H1 (cell line): ENCODE measurements at regions not wholly inside any gene's neighbourhood (a gene's known extent, or its start where the extent isn't known, plus 50 kb on each side); places are given as distances from the start of the nearest gene placed in this dataset.

Experiments
- CTCF ChIA-PET: fragments of 300-600 bp; sonication (Branson Sonifier 250); formaldehyde crosslinking; loops from one replicate; lab custom pipeline; 2021; ENCODE audit not compliant: partially characterized antibody; lab: Charles Lee
- POLR2A ChIA-PET: fragments of 300-600 bp; sonication (Branson Sonifier 250); formaldehyde crosslinking; loops from one replicate; lab custom pipeline; 2021; ENCODE audit warnings: inconsistent platforms; ENCODE audit not compliant: partially characterized antibody; lab: Charles Lee
- DNase-seq, 2 experiments: peaks; one replicate each; pipeline versions ENCODE4 v3.0.0 to v3.0.0-alpha.2; 2010 to 2022; ENCODE audit warnings: low spot score in 2 of 2, low read depth in 1 of 2, mixed read lengths in 1 of 2
- FAIRE-seq: peaks from 2 replicates; lab custom pipeline; 2011; peaks lifted over from hg19 to GRCh38; lab: Jason Lieb, UNC
- H2AFZ ChIP-seq: 2 replicates; pipeline ENCODE4 v1.8.1; 2012; ENCODE audit warnings: low read length, inconsistent platforms
- H2AK5ac ChIP-seq: 2 replicates; pipeline ENCODE4 v1.6.1; 2013; ENCODE audit warnings: low read depth, low read length
- H2BK120ac ChIP-seq: replicated peaks from 2 replicates; pipeline ENCODE3; 2013; ENCODE audit warnings: low read depth, low read length, inconsistent platforms
- H2BK12ac ChIP-seq: 2 replicates; pipeline ENCODE4 v1.6.1; 2013; ENCODE audit warnings: low read depth, low read length
- H2BK15ac ChIP-seq: 2 replicates; pipeline ENCODE4 v1.6.1; 2013; ENCODE audit warnings: low read length
- H2BK20ac ChIP-seq: 2 replicates; pipeline ENCODE4 v1.6.1; 2013; ENCODE audit warnings: low read length
- H2BK5ac ChIP-seq: 2 replicates; pipeline ENCODE4 v1.6.1; 2013; ENCODE audit warnings: low read depth, low read length
- H3K14ac ChIP-seq: 2 replicates; pipeline ENCODE4 v1.6.1; 2013; ENCODE audit warnings: inconsistent platforms; ENCODE audit not compliant: insufficient read length
- H3K18ac ChIP-seq: 2 replicates; pipeline ENCODE4 v1.6.1; 2013; ENCODE audit warnings: low read length; ENCODE audit errors: extremely low read depth
- H3K23ac ChIP-seq: 2 replicates; pipeline ENCODE4 v1.6.1; 2013; ENCODE audit warnings: inconsistent platforms; ENCODE audit not compliant: insufficient read length
- H3K23me2 ChIP-seq: 2 replicates; pipeline ENCODE4 v1.6.1; 2013; ENCODE audit warnings: low read depth, low read length
- H3K27ac ChIP-seq: 2 replicates; pipeline ENCODE4 v1.6.1; 2011; ENCODE audit warnings: low read depth, low read length, inconsistent platforms
- H3K27me3 ChIP-seq, 4 experiments: replicated peaks in 1 of 4; 1 replicate in 1 of 4; 2 replicates in 3 of 4; pipeline versions ENCODE4 v1.6.1 to v1.8.1; 2011 to 2013; ENCODE audit warnings: low read length in 3 of 4, mild to moderate bottlenecking in 3 of 4, inconsistent platforms in 2 of 4, mixed read lengths in 2 of 4, moderate library complexity in 1 of 4; ENCODE audit not compliant: control insufficient read depth in 3 of 4, insufficient read depth in 3 of 4; ENCODE audit errors: extremely low read depth in 1 of 4
- H3K36me3 ChIP-seq, 4 experiments: 2 replicates each; pipeline versions ENCODE4 v1.6.1 to v1.8.1; 2011 to 2013; ENCODE audit warnings: mild to moderate bottlenecking in 4 of 4, low read length in 3 of 4, moderate library complexity in 2 of 4, control low read depth in 1 of 4, inconsistent platforms in 1 of 4; ENCODE audit not compliant: insufficient read depth in 4 of 4, control insufficient read depth in 2 of 4
- H3K4ac ChIP-seq: replicated peaks from 2 replicates; pipeline ENCODE3; 2013; ENCODE audit warnings: low read length, low read depth, mixed read lengths, inconsistent platforms; ENCODE audit not compliant: insufficient read length
- H3K4me1 ChIP-seq, 4 experiments: replicated peaks in 1 of 4; 1 replicate in 1 of 4; 2 replicates in 3 of 4; pipeline versions ENCODE4 v1.6.1 to v1.8.1; 2011 to 2013; ENCODE audit warnings: low read length in 3 of 4, inconsistent platforms in 2 of 4, mixed read lengths in 1 of 4; ENCODE audit not compliant: insufficient read depth in 4 of 4, control insufficient read depth in 3 of 4
- H3K4me2 ChIP-seq, 2 experiments: 2 replicates each; pipeline versions ENCODE4 v1.6.1 to v1.8.1; 2011 to 2013; ENCODE audit warnings: low read depth in 2 of 2, low read length in 2 of 2, control low read depth in 1 of 2, inconsistent platforms in 1 of 2, mild to moderate bottlenecking in 1 of 2; ENCODE audit not compliant: insufficient read depth in 1 of 2
- H3K4me3 ChIP-seq, 4 experiments: fragments of 200-600, 300-600 bp in 1 of 4; sonication (generic), shearing (Covaris generic), sonication (Bioruptor Twin) in 1 of 4; 2 replicates each; pipeline versions ENCODE4 v1.5.1 to v1.8.1; 2011 to 2016; ENCODE audit warnings: low read length in 4 of 4, low read depth in 3 of 4, control low read depth in 2 of 4, inconsistent platforms in 2 of 4, mild to moderate bottlenecking in 2 of 4, mixed read lengths in 1 of 4, moderate library complexity in 1 of 4; ENCODE audit not compliant: insufficient read depth in 2 of 4; ENCODE audit errors: extremely low read depth in 1 of 4
- H3K56ac ChIP-seq: replicated peaks from 2 replicates; pipeline ENCODE3; 2013; ENCODE audit warnings: low read depth, mild to moderate bottlenecking, mixed read lengths, low read length, inconsistent platforms; ENCODE audit not compliant: insufficient read length
- H3K79me1 ChIP-seq: 2 replicates; pipeline ENCODE4 v1.6.1; 2013; ENCODE audit warnings: low read depth, low read length, control low read depth
- H3K79me2 ChIP-seq, 2 experiments: 2 replicates each; pipeline versions ENCODE4 v1.6.1 to v1.8.1; 2012 to 2013; ENCODE audit warnings: low read length in 2 of 2, mild to moderate bottlenecking in 2 of 2, inconsistent platforms in 1 of 2; ENCODE audit not compliant: insufficient read depth in 2 of 2, control insufficient read depth in 1 of 2
- H3K9ac ChIP-seq, 4 experiments: replicated peaks in 1 of 4; 1 replicate in 1 of 4; 2 replicates in 3 of 4; pipeline versions ENCODE4 v1.6.1 to v1.8.1; 2011 to 2013; ENCODE audit warnings: low read depth in 3 of 4, low read length in 3 of 4, control low read depth in 2 of 4, mild to moderate bottlenecking in 2 of 4, moderate library complexity in 2 of 4, inconsistent platforms in 1 of 4; ENCODE audit errors: extremely low read depth in 1 of 4
- H3K9me3 ChIP-seq, 2 experiments: 2 replicates each; pipeline versions ENCODE4 v1.6.1 to v1.8.1; 2012 to 2013; ENCODE audit warnings: mild to moderate bottlenecking in 2 of 2, moderate library complexity in 2 of 2, control low read depth in 1 of 2, inconsistent platforms in 1 of 2, low read depth in 1 of 2, low read length in 1 of 2, mixed read lengths in 1 of 2; ENCODE audit not compliant: insufficient read depth in 2 of 2
- H4K20me1 ChIP-seq, 2 experiments: replicated peaks in 1 of 2; 2 replicates each; pipeline versions ENCODE3 to v1.8.1; 2011 to 2013; ENCODE audit warnings: inconsistent platforms in 2 of 2, low read length in 2 of 2, mild to moderate bottlenecking in 1 of 2; ENCODE audit not compliant: insufficient read depth in 2 of 2, control insufficient read depth in 1 of 2
- H4K5ac ChIP-seq: 2 replicates; pipeline ENCODE4 v1.6.1; 2013; ENCODE audit warnings: low read length, low read depth, mixed read lengths, inconsistent platforms; ENCODE audit not compliant: insufficient read length
- H4K8ac ChIP-seq: 2 replicates; pipeline ENCODE4 v1.8.0; 2013; ENCODE audit warnings: mild to moderate bottlenecking, moderate library complexity, low read length, inconsistent platforms; ENCODE audit not compliant: insufficient read depth; ENCODE audit errors: extremely low read depth
- H4K91ac ChIP-seq: replicated peaks from 2 replicates; pipeline ENCODE3; 2013; ENCODE audit warnings: low read length, mixed read lengths, inconsistent platforms; ENCODE audit not compliant: insufficient read length
- HDAC2 ChIP-seq, 2 experiments: fragments of 300-600 bp in 1 of 2; sonication (generic) in 1 of 2; IDR thresholded peaks; 2 replicates each; pipeline ENCODE4 v1.6.1; 2011 to 2012; ENCODE audit warnings: low read depth in 2 of 2, low read length in 2 of 2, mild to moderate bottlenecking in 2 of 2, moderate library complexity in 2 of 2, borderline replicate concordance in 1 of 2, inconsistent platforms in 1 of 2
- SIX5 ChIP-seq: IDR thresholded peaks from 2 replicates; pipeline ENCODE4 v1.6.1; 2011; ENCODE audit warnings: mild to moderate bottlenecking, low read depth, low read length
- TAF7 ChIP-seq: optimal IDR thresholded peaks from 2 replicates; pipeline ENCODE3; 2011; ENCODE audit warnings: low read depth, mild to moderate bottlenecking, inconsistent platforms, low read length, moderate library complexity, borderline replicate concordance
- WGBS, 2 experiments: shearing (Covaris generic) in 1 of 2; methylation state at CpG; one replicate each; pipeline versions ENCODE4 v1.1.6 to v1.1.7; 2013 to 2015; ENCODE audit warnings: low lambda C conversion rate in 2 of 2, mixed read lengths in 2 of 2, inconsistent platforms in 1 of 2, low coverage in 1 of 2, missing lambda C conversion rate in 1 of 2; ENCODE audit not compliant: insufficient replicate concordance in 2 of 2, insufficient coverage in 1 of 2, insufficient read length in 1 of 2; ENCODE audit errors: extremely low coverage in 1 of 2, missing lambda C conversion rate in 1 of 2; 5-methylcytosine and 5-hydroxymethylcytosine counted together

GRCh38 chr3:13702286-13702685 is 153.4 kb downstream of the FBLN2 start:
- Histone ChIP-seq H3K27me3 (no peaks in the 10 kb centered on the region), H3K4ac (no peak overlapping the region), H3K23ac (no peak overlapping the region), H4K20me1 (no peaks in the 10 kb centered on the region), H2BK15ac (no peak overlapping the region), H2BK5ac (no peak overlapping the region), H3K4me1 (peaks cover 5 to 15% (median 7%) of the 10 kb centered on the region in 4 experiments), H2AK5ac (0 out of 2 replicates have a peak overlapping the region, but pooled peaks have one; percentile 39), H2AFZ (no peak overlapping the region), H4K5ac (no peak overlapping the region), H3K4me2 (no peak overlapping the region), H3K9me3 (peaks cover 0 to 4% of the 10 kb centered on the region in 2 experiments; a peak in 1 of 4 replicates), H2BK12ac (no peak overlapping the region), H3K79me2 (no peaks in the 10 kb centered on the region), H3K27ac (no peak overlapping the region), H3K4me3 (no peak overlapping the region), H4K8ac (no peak overlapping the region), H3K9ac (no peak overlapping the region), H3K36me3 (no peaks in the 10 kb centered on the region), H3K23me2 (no peaks in the 10 kb centered on the region; the same call in 1 of the 2 replicates), H4K91ac (no peak overlapping the region), H3K18ac (no peak overlapping the region), H2BK20ac (no peak overlapping the region), H3K14ac (no peak overlapping the region), H2BK120ac (no peak overlapping the region), H3K79me1 (no peaks in the 10 kb centered on the region), H3K56ac (no peak overlapping the region)
- WGBS, 2 experiments, result 81% methylated on average over 7 of the region's 7 CpGs; no CpG with 5 or more reads in 1 of the 2 experiments
- TF ChIP-seq SIX5 (no peak), HDAC2 (IDR thresholded peaks at IDR 0.05; ENCODE audit: borderline replicate concordance in 1 of 2, low read depth in 2 of 2, low read length in 2 of 2) (no peak), TAF7 (no peak)
- ChIA-PET CTCF (interaction anchor here (0.9 to 1.4 kb wide), 3 partner anchors 15 to 79 kb away, joined by 3 to 4 read pairs (median 3); no protein-coding TSS in a partner anchor), POLR2A (no interaction called here)
- DNase-seq (no peak), FAIRE-seq (no peak)
